Natural killer cell treated with Interleukin-12 subunit alpha and Interleukin-12 subunit beta and Interleukin-15 and Interleukin-18, amount 100 ng/mL, for 72 hours (primary cell): ENCODE measurements at regions not wholly inside any gene's neighbourhood (a gene's known extent, or its start where the extent isn't known, plus 50 kb on each side); places are given as distances from the start of the nearest gene placed in this dataset.

Experiments used
- ATAC-seq, 2 donors: fragments of 150-1000 bp; cut with Tn5 transposase in 1 of 2; sonication (Bioruptor Pico), chemical (Tn5 transposase) in 1 of 2; 2 replicates each; pipeline ENCODE4 v1.10.0; 2021
- DNase-seq: peaks from one replicate; pipeline ENCODE4 v3.0.0; 2022; ENCODE audit warnings: low spot score
- H3K27ac Mint-ChIP-seq, 2 donors: 1 replicate in 1 of 2; 2 replicates in 1 of 2; pipeline ENCODE4 v1.8.0; 2022; ENCODE audit warnings: mixed read lengths in 2 of 2, mild to moderate bottlenecking in 1 of 2, moderate library complexity in 1 of 2
- H3K27me3 Mint-ChIP-seq, 2 donors: 1 replicate in 1 of 2; 2 replicates in 1 of 2; pipeline ENCODE4 v1.8.0; 2022; ENCODE audit warnings: mixed read lengths in 2 of 2
- H3K36me3 Mint-ChIP-seq: one replicate; pipeline ENCODE4 v1.8.0; 2022; ENCODE audit warnings: mixed read lengths
- H3K4me1 Mint-ChIP-seq, 2 donors: 1 replicate in 1 of 2; 2 replicates in 1 of 2; pipeline ENCODE4 v1.8.0; 2022; ENCODE audit warnings: low read depth in 2 of 2, mixed read lengths in 2 of 2, mild to moderate bottlenecking in 1 of 2
- H3K4me3 Mint-ChIP-seq: one replicate; pipeline ENCODE4 v1.8.0; 2022; ENCODE audit warnings: mixed read lengths
- H3K9me3 Mint-ChIP-seq: 2 replicates; pipeline ENCODE4 v1.8.0; 2022; ENCODE audit warnings: mixed read lengths

- H3K27me3 Mint-ChIP-seq, result peaks cover 23 to 41% of the 10 kb centered on the region in 2 donors
- H3K4me1 Mint-ChIP-seq, result no peaks in the 10 kb centered on the region
- DNase-seq, result no peak
- no peak for ATAC-seq
- no peaks in the 10 kb centered on the region for H3K9me3 Mint-ChIP-seq
- H3K36me3 Mint-ChIP-seq, result no peaks in the 10 kb centered on the region
- no peak overlapping the region for H3K27ac Mint-ChIP-seq
- H3K4me3 Mint-ChIP-seq, result no peak overlapping the region
These were observed 318.9 kb downstream of the HS3ST3B1 start for GRCh38 chr17:14619821-14620220.

- Mint-ChIP-seq H3K4me1 (no peaks in the 10 kb centered on the region), H3K27ac (no peak overlapping the region), H3K36me3 (no peaks in the 10 kb centered on the region), H3K4me3 (no peak overlapping the region), H3K27me3 (peaks cover 21 to 27% of the 10 kb centered on the region in 2 donors), H3K9me3 (no peaks in the 10 kb centered on the region)
- DNase-seq, result no peak
- no peak for ATAC-seq
These were observed 315.6 kb downstream of the HS3ST3B1 start for GRCh38 chr17:14616528-14616927.

GRCh38 chr17:14605267-14605599, 304.4 kb downstream of the HS3ST3B1 start:
- ATAC-seq, result no peak
- DNase-seq, result no peak
- Mint-ChIP-seq H3K36me3 (peaks cover 15% of the 10 kb centered on the region), H3K4me1 (peaks cover 7 to 10% of the 10 kb centered on the region in 2 donors), H3K9me3 (peaks cover 9% of the 10 kb centered on the region), H3K27me3 (peaks cover 17 to 24% of the 10 kb centered on the region in 2 donors), H3K27ac (peak overlapping the region in 1 of 2 donors; percentile 11), H3K4me3 (peak overlapping the region; percentile 32)

- Mint-ChIP-seq H3K27ac (peak overlapping the region in 1 of 2 donors; percentile 11), H3K4me3 (peak overlapping the region; percentile 32), H3K9me3 (peaks cover 6% of the 10 kb centered on the region), H3K36me3 (peaks cover 15% of the 10 kb centered on the region), H3K4me1 (peaks cover 7 to 10% of the 10 kb centered on the region in 2 donors), H3K27me3 (peaks cover 15 to 24% of the 10 kb centered on the region in 2 donors)
- ATAC-seq (no peak), DNase-seq (no peak)
These were observed 303.8 kb downstream of the HS3ST3B1 start for GRCh38 chr17:14604591-14605266.

- no peak overlapping the region for H3K27ac Mint-ChIP-seq
- DNase-seq, result no peak
- peaks cover 14% of the 10 kb centered on the region for H3K36me3 Mint-ChIP-seq
- no peaks in the 10 kb centered on the region for H3K4me1 Mint-ChIP-seq
- peaks cover 4% of the 10 kb centered on the region for H3K9me3 Mint-ChIP-seq
- H3K4me3 Mint-ChIP-seq, result no peak overlapping the region
- ATAC-seq, result no peak
- H3K27me3 Mint-ChIP-seq, result peaks cover 33 to 68% of the 10 kb centered on the region in 2 donors
These were observed 295.3 kb downstream of the HS3ST3B1 start for GRCh38 chr17:14596224-14596623.

- Mint-ChIP-seq H3K4me1 (no peaks in the 10 kb centered on the region), H3K27me3 (peaks cover 36 to 69% of the 10 kb centered on the region in 2 donors), H3K9me3 (peaks cover 4% of the 10 kb centered on the region), H3K27ac (no peak overlapping the region), H3K4me3 (no peak overlapping the region), H3K36me3 (peaks cover 10% of the 10 kb centered on the region)
- DNase-seq (no peak), ATAC-seq (no peak)
These were observed 294.8 kb downstream of the HS3ST3B1 start for GRCh38 chr17:14595656-14596055.

- no peak overlapping the region for H3K27ac Mint-ChIP-seq
- no peaks in the 10 kb centered on the region for H3K4me1 Mint-ChIP-seq
- DNase-seq (no peak), ATAC-seq (no peak)
- H3K36me3 Mint-ChIP-seq, result peaks cover 2% of the 10 kb centered on the region
- no peak overlapping the region for H3K4me3 Mint-ChIP-seq
- peaks cover 31 to 66% of the 10 kb centered on the region in 2 donors for H3K27me3 Mint-ChIP-seq
- no peaks in the 10 kb centered on the region for H3K9me3 Mint-ChIP-seq
These were observed 293.8 kb downstream of the HS3ST3B1 start for GRCh38 chr17:14594690-14595089.

- Mint-ChIP-seq H3K4me3 (no peak overlapping the region), H3K36me3 (no peaks in the 10 kb centered on the region), H3K9me3 (no peaks in the 10 kb centered on the region), H3K4me1 (no peaks in the 10 kb centered on the region), H3K27ac (no peak overlapping the region), H3K27me3 (peaks cover 27 to 68% of the 10 kb centered on the region in 2 donors)
- no peak for ATAC-seq
- no peak for DNase-seq
These were observed 293.1 kb downstream of the HS3ST3B1 start for GRCh38 chr17:14593956-14594355.

- Mint-ChIP-seq H3K4me1 (no peaks in the 10 kb centered on the region), H3K4me3 (no peak overlapping the region), H3K36me3 (no peaks in the 10 kb centered on the region), H3K9me3 (no peaks in the 10 kb centered on the region), H3K27me3 (peaks cover 14 to 53% of the 10 kb centered on the region in 2 donors), H3K27ac (no peak overlapping the region)
- DNase-seq (no peak), ATAC-seq (no peak)
These were observed 289.8 kb downstream of the HS3ST3B1 start for GRCh38 chr17:14590459-14591250.

GRCh38 chr17:14585099-14585498, 284.2 kb downstream of the HS3ST3B1 start:
- H3K27ac Mint-ChIP-seq, result no peak overlapping the region
- no peak for DNase-seq
- ATAC-seq, result no peak
- no peaks in the 10 kb centered on the region for H3K9me3 Mint-ChIP-seq
- H3K4me3 Mint-ChIP-seq, result no peak overlapping the region
- H3K36me3 Mint-ChIP-seq, result no peaks in the 10 kb centered on the region
- H3K27me3 Mint-ChIP-seq, result peaks cover 5 to 31% of the 10 kb centered on the region in 2 donors
- H3K4me1 Mint-ChIP-seq, result no peaks in the 10 kb centered on the region

- no peak for DNase-seq
- no peak overlapping the region for H3K27ac Mint-ChIP-seq
- H3K4me3 Mint-ChIP-seq, result no peak overlapping the region
- H3K36me3 Mint-ChIP-seq, result no peaks in the 10 kb centered on the region
- H3K27me3 Mint-ChIP-seq, result peaks cover 3 to 19% of the 10 kb centered on the region in 2 donors
- ATAC-seq, result no peak
- no peaks in the 10 kb centered on the region for H3K9me3 Mint-ChIP-seq
- no peaks in the 10 kb centered on the region for H3K4me1 Mint-ChIP-seq
These were observed 282.1 kb downstream of the HS3ST3B1 start for GRCh38 chr17:14582996-14583395.

GRCh38 chr17:14581186-14581830, 280.4 kb downstream of the HS3ST3B1 start:
- H3K9me3 Mint-ChIP-seq, result no peaks in the 10 kb centered on the region
- peaks cover 3 to 20% of the 10 kb centered on the region in 2 donors for H3K27me3 Mint-ChIP-seq
- no peak overlapping the region for H3K27ac Mint-ChIP-seq
- no peaks in the 10 kb centered on the region for H3K4me1 Mint-ChIP-seq
- H3K4me3 Mint-ChIP-seq, result no peak overlapping the region
- no peak for ATAC-seq
- no peaks in the 10 kb centered on the region for H3K36me3 Mint-ChIP-seq
- DNase-seq, result no peak

GRCh38 chr17:14580499-14580898, 279.6 kb downstream of the HS3ST3B1 start:
- Mint-ChIP-seq H3K27ac (no peak overlapping the region), H3K9me3 (no peaks in the 10 kb centered on the region), H3K36me3 (no peaks in the 10 kb centered on the region), H3K4me3 (no peak overlapping the region), H3K4me1 (no peaks in the 10 kb centered on the region), H3K27me3 (peaks cover 7 to 27% of the 10 kb centered on the region in 2 donors)
- DNase-seq, result no peak
- ATAC-seq, result no peak

- no peak for DNase-seq
- Mint-ChIP-seq H3K9me3 (no peaks in the 10 kb centered on the region), H3K36me3 (no peaks in the 10 kb centered on the region), H3K4me3 (no peak overlapping the region), H3K4me1 (no peaks in the 10 kb centered on the region), H3K27ac (no peak overlapping the region), H3K27me3 (peaks cover 9 to 31% of the 10 kb centered on the region in 2 donors)
- ATAC-seq, result no peak
These were observed 278.8 kb downstream of the HS3ST3B1 start for GRCh38 chr17:14579716-14580115.
